ENCODE measurements at regions not wholly inside any gene's neighbourhood (a gene's known extent, or its start where the extent isn't known, plus 50 kb on each side); places are given as distances from the start of the nearest gene placed in this dataset.

DNA sequence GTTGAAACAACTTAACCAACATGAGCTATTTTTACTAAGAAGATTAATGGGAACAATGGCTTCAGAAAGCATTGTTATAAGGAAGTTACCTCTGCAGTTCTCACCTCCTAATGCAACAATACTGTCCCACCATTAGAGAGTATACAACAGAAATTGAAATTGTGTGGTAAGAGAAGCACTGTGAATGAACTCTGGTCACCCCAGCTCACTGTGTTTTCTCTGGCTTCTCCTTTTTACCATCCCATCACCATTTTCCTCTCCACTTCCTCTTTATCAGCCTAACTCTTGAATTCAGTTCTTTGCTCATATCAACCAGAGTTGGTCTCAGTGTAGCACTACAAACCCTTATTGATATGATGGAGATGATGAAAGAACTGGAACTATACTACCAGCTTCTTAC is 138.0 kb upstream of the POU2AF2 start:
- TF ChIP-seq, protein P1, sequence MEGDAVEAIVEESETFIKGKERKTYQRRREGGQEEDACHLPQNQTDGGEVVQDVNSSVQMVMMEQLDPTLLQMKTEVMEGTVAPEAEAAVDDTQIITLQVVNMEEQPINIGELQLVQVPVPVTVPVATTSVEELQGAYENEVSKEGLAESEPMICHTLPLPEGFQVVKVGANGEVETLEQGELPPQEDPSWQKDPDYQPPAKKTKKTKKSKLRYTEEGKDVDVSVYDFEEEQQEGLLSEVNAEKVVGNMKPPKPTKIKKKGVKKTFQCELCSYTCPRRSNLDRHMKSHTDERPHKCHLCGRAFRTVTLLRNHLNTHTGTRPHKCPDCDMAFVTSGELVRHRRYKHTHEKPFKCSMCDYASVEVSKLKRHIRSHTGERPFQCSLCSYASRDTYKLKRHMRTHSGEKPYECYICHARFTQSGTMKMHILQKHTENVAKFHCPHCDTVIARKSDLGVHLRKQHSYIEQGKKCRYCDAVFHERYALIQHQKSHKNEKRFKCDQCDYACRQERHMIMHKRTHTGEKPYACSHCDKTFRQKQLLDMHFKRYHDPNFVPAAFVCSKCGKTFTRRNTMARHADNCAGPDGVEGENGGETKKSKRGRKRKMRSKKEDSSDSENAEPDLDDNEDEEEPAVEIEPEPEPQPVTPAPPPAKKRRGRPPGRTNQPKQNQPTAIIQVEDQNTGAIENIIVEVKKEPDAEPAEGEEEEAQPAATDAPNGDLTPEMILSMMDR (IDR thresholded peaks at IDR 0.05; ENCODE audit: insufficient read depth, low read length, poor library complexity, severe bottlenecking), result no peak
- no peak for TF ChIP-seq EZH2phosphoT487 (conservative IDR thresholded peaks at IDR 0.05; ENCODE audit: low read length)
